ENCODE measurements at regions not wholly inside any gene's neighbourhood (a gene's known extent, or its start where the extent isn't known, plus 50 kb on each side); places are given as distances from the start of the nearest gene placed in this dataset.
A peak's percentile ranks its signal among the peaks of the same experiment; 100 is the strongest.

DNA sequence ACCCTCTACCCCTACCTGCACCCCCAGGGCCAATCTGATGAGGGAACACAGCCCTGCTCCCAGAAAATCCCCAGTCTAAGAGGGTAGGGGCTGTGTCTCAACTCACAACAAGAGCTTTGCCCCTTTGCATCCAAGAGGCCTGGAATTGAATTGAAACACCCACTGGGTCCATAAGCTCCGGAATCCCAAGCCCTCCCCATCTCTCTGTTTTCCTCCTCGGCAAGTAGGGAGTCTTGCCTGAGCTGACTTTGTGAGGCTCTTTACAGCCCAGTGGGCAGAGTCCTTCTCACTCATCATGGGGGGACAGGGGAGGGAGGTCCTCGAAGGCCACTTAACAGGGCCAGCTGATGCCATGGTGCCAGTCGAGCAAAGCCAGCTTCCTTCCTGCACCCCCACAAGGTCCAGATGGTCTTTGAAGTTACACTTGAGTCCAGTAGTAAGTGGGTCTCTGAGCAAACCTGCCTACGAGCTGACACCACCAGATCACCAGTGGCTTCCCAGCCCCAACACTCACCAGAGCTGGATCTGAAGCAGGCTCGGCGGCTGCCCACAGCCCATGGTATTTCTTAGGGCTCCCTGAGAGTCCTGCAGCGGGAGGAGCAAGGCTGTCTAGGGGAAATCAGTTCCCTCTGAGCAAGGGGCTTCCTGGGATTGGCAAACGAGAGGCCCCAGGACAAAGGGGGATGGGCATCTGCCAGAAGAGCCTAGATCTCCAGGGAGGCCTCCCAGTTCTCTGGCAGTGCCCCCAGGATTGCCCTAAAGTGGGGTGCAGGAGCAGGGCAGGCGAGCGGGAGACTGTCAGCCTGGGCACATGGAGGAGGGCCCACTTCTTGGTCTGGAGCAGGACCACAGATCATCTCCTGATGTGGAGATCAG, 144.5 kb downstream of the VEGFA start (continued):
- TF ChIP-seq MBNL3 (CRISPR knock-in tag; conservative IDR thresholded peaks at IDR 0.05) (no peak), GATAD2A (CRISPR knock-in tag; IDR thresholded peaks at IDR 0.05) (no peak), KLF12 (CRISPR knock-in tag; IDR thresholded peaks at IDR 0.05; ENCODE audit: borderline replicate concordance) (no peak), SP140L (CRISPR knock-in tag; IDR thresholded peaks at IDR 0.05; ENCODE audit: borderline replicate concordance) (no peak), ZNF329 (CRISPR knock-in tag; IDR thresholded peaks at IDR 0.05; ENCODE audit: low read depth) (no peak), MIER2 (CRISPR knock-in tag; IDR thresholded peaks at IDR 0.05) (no peak), RELA (CRISPR knock-in tag; IDR thresholded peaks at IDR 0.05) (no peak), TBP (CRISPR knock-in tag; IDR thresholded peaks at IDR 0.05) (no peak), ATF7 (IDR thresholded peaks at IDR 0.05) (no peak), ATF7 (CRISPR knock-in tag; IDR thresholded peaks at IDR 0.05) (no peak), FOXO1 (CRISPR knock-in tag; IDR thresholded peaks at IDR 0.05) (no peak), FIP1L1 (IDR thresholded peaks at IDR 0.05; ENCODE audit: borderline replicate concordance, insufficient read depth, low read depth, low read length) (no peak), SPEN (CRISPR knock-in tag; IDR thresholded peaks at IDR 0.05; ENCODE audit: low read depth) (no peak), ZNF776 (CRISPR knock-in tag; IDR thresholded peaks at IDR 0.05) (no peak), PLRG1 (conservative IDR thresholded peaks at IDR 0.05) (no peak), ZC3H4 (CRISPR knock-in tag; IDR thresholded peaks at IDR 0.05; ENCODE audit: borderline replicate concordance) (0 out of 2 replicates have a peak, but pooled peaks have one; percentile 38), ZNF274 (CRISPR knock-in tag; IDR thresholded peaks at IDR 0.05) (peak; percentile 43; the same call in 1 of the 2 replicates), ZFX (CRISPR knock-in tag; IDR thresholded peaks at IDR 0.05; ENCODE audit: low read depth) (no peak), ZNF138 (CRISPR knock-in tag; IDR thresholded peaks at IDR 0.05; ENCODE audit: low read depth) (no peak), ESRRA (CRISPR knock-in tag; IDR thresholded peaks at IDR 0.05; ENCODE audit: low read depth) (no peak), ZNF850 (CRISPR knock-in tag; conservative IDR thresholded peaks at IDR 0.05) (no peak)
- TF ChIP-seq, protein P1, sequence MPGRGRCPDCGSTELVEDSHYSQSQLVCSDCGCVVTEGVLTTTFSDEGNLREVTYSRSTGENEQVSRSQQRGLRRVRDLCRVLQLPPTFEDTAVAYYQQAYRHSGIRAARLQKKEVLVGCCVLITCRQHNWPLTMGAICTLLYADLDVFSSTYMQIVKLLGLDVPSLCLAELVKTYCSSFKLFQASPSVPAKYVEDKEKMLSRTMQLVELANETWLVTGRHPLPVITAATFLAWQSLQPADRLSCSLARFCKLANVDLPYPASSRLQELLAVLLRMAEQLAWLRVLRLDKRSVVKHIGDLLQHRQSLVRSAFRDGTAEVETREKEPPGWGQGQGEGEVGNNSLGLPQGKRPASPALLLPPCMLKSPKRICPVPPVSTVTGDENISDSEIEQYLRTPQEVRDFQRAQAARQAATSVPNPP (CRISPR knock-in tag; IDR thresholded peaks at IDR 0.05) = no peak
- TF ChIP-seq, protein P2, sequence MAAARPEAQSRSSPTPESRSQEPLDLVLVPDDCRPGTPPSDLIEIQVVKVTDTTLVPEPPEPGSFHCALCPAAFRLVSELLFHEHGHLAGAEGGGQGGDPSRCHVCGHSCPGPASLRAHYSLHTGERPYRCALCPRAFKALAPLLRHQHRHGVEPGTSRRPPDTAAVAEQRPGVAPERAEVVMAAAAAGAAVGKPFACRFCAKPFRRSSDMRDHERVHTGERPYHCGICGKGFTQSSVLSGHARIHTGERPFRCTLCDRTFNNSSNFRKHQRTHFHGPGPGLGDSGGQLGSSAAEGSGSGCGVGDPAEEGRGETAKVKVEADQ (CRISPR knock-in tag; IDR thresholded peaks at IDR 0.05; ENCODE audit: borderline replicate concordance) = peak; percentile 74; the same call in 1 of the 2 replicates
- TF ChIP-seq, protein P3, sequence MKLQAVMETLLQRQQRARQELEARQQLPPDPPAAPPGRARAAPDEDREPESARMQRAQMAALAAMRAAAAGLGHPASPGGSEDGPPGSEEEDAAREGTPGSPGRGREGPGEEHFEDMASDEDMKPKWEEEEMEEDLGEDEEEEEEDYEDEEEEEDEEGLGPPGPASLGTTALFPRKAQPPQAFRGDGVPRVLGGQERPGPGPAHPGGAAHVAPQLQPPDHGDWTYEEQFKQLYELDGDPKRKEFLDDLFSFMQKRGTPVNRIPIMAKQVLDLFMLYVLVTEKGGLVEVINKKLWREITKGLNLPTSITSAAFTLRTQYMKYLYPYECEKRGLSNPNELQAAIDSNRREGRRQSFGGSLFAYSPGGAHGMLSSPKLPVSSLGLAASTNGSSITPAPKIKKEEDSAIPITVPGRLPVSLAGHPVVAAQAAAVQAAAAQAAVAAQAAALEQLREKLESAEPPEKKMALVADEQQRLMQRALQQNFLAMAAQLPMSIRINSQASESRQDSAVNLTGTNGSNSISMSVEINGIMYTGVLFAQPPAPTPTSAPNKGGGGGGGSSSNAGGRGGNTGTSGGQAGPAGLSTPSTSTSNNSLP (IDR thresholded peaks at IDR 0.05; ENCODE audit: low read depth, low read length) = no peak
- TF ChIP-seq, protein P4, sequence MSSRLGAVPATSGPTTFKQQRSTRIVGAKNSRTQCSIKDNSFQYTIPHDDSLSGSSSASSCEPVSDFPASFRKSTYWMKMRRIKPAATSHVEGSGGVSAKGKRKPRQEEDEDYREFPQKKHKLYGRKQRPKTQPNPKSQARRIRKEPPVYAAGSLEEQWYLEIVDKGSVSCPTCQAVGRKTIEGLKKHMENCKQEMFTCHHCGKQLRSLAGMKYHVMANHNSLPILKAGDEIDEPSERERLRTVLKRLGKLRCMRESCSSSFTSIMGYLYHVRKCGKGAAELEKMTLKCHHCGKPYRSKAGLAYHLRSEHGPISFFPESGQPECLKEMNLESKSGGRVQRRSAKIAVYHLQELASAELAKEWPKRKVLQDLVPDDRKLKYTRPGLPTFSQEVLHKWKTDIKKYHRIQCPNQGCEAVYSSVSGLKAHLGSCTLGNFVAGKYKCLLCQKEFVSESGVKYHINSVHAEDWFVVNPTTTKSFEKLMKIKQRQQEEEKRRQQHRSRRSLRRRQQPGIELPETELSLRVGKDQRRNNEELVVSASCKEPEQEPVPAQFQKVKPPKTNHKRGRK (CRISPR knock-in tag; IDR thresholded peaks at IDR 0.05) = no peak
- TF ChIP-seq, protein P5, sequence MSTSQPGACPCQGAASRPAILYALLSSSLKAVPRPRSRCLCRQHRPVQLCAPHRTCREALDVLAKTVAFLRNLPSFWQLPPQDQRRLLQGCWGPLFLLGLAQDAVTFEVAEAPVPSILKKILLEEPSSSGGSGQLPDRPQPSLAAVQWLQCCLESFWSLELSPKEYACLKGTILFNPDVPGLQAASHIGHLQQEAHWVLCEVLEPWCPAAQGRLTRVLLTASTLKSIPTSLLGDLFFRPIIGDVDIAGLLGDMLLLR (CRISPR knock-in tag; IDR thresholded peaks at IDR 0.05) = 0 out of 2 replicates have a peak, but pooled peaks have one; percentile 24
